ENCODE measurements at regions not wholly inside any gene's neighbourhood (a gene's known extent, or its start where the extent isn't known, plus 50 kb on each side); places are given as distances from the start of the nearest gene placed in this dataset.

DNA sequence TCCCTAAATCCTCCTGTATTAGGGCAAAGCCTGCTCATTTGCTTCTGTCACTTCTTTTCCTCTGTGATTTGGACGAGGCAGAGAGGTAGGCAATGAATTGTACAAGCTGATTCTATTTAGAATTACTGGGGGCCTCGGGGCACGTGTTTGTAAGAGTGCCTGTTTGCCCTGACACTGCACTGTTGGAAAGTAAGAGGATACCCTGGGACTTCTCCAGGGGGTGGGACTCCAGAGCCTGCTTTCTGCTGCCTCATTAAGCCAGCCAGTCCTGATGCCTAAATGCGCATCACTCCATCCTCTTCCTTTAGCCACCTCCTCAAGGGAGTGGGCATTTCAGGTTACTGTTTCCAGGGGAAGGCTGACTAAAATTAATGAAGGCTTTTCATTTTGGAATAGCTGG, 134.3 kb downstream of the TDRD15 start:
- TF ChIP-seq, protein P1, sequence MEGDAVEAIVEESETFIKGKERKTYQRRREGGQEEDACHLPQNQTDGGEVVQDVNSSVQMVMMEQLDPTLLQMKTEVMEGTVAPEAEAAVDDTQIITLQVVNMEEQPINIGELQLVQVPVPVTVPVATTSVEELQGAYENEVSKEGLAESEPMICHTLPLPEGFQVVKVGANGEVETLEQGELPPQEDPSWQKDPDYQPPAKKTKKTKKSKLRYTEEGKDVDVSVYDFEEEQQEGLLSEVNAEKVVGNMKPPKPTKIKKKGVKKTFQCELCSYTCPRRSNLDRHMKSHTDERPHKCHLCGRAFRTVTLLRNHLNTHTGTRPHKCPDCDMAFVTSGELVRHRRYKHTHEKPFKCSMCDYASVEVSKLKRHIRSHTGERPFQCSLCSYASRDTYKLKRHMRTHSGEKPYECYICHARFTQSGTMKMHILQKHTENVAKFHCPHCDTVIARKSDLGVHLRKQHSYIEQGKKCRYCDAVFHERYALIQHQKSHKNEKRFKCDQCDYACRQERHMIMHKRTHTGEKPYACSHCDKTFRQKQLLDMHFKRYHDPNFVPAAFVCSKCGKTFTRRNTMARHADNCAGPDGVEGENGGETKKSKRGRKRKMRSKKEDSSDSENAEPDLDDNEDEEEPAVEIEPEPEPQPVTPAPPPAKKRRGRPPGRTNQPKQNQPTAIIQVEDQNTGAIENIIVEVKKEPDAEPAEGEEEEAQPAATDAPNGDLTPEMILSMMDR (IDR thresholded peaks at IDR 0.05), result no peak
- TF ChIP-seq POLR2A (IDR thresholded peaks at IDR 0.05), result no peak

DNA sequence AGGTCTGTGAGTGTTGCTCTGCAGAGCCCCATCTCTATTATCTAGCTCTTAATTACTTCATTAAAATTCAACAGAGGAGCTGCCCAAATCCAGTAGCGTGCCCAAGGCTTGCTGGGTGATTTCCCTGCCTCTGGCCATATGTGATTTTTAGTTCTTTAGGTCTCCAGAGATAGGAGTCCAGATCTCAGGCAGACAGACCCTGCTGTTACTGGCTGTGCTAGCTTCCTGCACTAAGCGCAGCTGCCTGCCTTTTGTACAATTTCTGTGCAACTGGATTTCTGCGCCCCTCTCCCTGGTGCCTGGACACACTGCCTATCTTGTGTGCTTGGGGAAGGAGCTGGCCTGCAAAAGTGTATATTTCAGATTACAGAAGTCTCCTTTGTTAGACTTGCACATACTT, 136.5 kb downstream of the TDRD15 start:
- DNase-seq (no peak), ATAC-seq (no peak)
- Histone ChIP-seq H3K4me1 (peaks cover 0 to 15% (median 6%) of the 10 kb centered on the region in 12 donors), H3K4me3 (no peak overlapping the region), H3K27ac (no peak overlapping the region), H3K27me3 (no peaks in the 10 kb centered on the region), H3K9me3 (no peaks in the 10 kb centered on the region), H3K36me3 (no peaks in the 10 kb centered on the region)
- no peak for TF ChIP-seq POLR2A (IDR thresholded peaks at IDR 0.05)
- TF ChIP-seq, protein P1 (IDR thresholded peaks at IDR 0.05), result no peak
- WGBS, 4 donors, result 83 to 87% (median 85%) methylated on average over 3 of the region's 3 CpGs
- intact Hi-C loops (cut with DNase I), result no loop called here

More for the DNA sequence above, 134.3 kb downstream of the TDRD15 start:
- ATAC-seq, result no peak
- no peaks in the 10 kb centered on the region for H3K36me3 ChIP-seq
- no peaks in the 10 kb centered on the region for H3K27me3 ChIP-seq
- intact Hi-C loops (cut with DNase I), result no loop called here
- no peak overlapping the region for H3K27ac ChIP-seq
- H3K9me3 ChIP-seq, result no peaks in the 10 kb centered on the region
- H3K4me1 ChIP-seq, result peaks cover 0 to 17% (median 7%) of the 10 kb centered on the region in 12 donors
- WGBS, 4 donors, result 66 to 78% (median 74%) methylated on average over 4 of the region's 4 CpGs
- DNase-seq, result no peak
- H3K4me3 ChIP-seq, result no peak overlapping the region

DNA sequence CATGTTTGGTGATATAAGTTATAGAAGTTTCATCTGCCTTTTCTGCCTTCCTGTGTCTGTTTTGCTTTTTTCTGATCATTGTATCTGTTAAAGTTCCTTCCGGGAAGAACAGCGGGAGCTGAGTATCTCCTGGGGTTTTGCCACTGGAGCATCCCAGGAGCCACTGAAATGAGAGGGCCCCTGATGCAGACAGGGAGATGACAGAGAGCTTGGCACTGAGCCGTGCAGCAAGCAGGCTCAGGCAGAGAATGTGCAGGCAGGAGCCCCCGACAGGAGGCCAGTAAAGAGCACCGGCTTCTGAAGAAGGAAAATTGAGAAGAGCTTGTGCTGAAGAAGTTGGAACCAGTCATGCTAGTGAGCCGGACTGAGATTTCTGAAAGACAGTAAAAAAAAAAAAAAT, 137.8 kb downstream of the TDRD15 start:
- TF ChIP-seq, protein P1 (IDR thresholded peaks at IDR 0.05), result no peak
- TF ChIP-seq POLR2A (IDR thresholded peaks at IDR 0.05), result no peak
- intact Hi-C loops (cut with DNase I), result no loop called here
- peak overlapping the region in 5 of 12 donors; percentile 19 to 76 (median 39) for H3K27ac ChIP-seq
- H3K27me3 ChIP-seq, result no peaks in the 10 kb centered on the region
- WGBS, 4 donors, result 55 to 66% (median 62%) methylated on average over 6 of the region's 6 CpGs
- H3K4me3 ChIP-seq, result no peak overlapping the region
- H3K36me3 ChIP-seq, result no peaks in the 10 kb centered on the region
- peaks cover 0 to 11% (median 0%) of the 10 kb centered on the region in 12 donors for H3K4me1 ChIP-seq
- H3K9me3 ChIP-seq, result no peaks in the 10 kb centered on the region
- no peak for DNase-seq
- no peak for ATAC-seq

DNA sequence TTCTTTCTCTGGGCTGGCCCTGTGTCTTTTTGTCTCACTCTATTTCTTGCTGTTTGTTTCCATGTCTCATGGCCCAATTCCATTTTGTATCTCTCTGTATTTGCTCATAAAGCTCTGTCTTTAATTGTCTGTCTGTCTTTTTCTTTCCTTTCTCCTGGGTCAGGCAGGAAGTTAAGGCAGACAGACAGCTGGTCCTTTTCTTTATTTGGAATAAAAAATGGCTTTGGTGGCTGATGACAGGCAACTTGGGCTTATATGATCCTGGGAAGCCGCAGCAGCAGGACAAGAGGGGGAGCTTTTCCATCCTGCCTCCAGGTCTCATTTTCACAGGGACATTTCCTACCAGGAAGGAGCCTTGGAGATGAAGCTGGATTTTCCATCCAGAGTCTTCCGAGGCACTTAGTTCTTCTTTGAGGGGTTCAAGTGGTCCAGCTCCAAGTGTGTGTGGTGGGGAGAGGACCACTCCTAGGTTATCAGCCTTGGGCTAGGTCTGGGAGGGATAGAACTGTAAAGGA, 138.7 kb downstream of the TDRD15 start:
- no peak for DNase-seq
- Histone ChIP-seq H3K36me3 (no peaks in the 10 kb centered on the region), H3K27ac (peak overlapping the region in 6 of 12 donors; percentile 6 to 76 (median 40)), H3K4me1 (peaks cover 0 to 15% (median 0%) of the 10 kb centered on the region in 12 donors), H3K4me3 (no peak overlapping the region), H3K27me3 (no peaks in the 10 kb centered on the region), H3K9me3 (no peaks in the 10 kb centered on the region)
- ATAC-seq, result peak in 3 of 4 donors; percentile 11 to 49 (median 38)
- WGBS, 4 donors, result 49 to 68% (median 59%) methylated on average over 2 of the region's 2 CpGs
- intact Hi-C loops (cut with DNase I), result no loop called here
- TF ChIP-seq, protein P1 (IDR thresholded peaks at IDR 0.05), result no peak
- TF ChIP-seq POLR2A (IDR thresholded peaks at IDR 0.05), result no peak

Data from heart left ventricle (tissue), 16 donors.